GM21576 (cell line): ENCODE measurements at regions not wholly inside any gene's neighbourhood (a gene's known extent, or its start where the extent isn't known, plus 50 kb on each side); places are given as distances from the start of the nearest gene placed in this dataset.

Experiments
- ATAC-seq: cut with Tn5 transposase; IDR thresholded peaks from one replicate; pipeline ENCODE4 v1.9.1; 2021; ENCODE audit warnings: mild to moderate bottlenecking, moderate library complexity; ENCODE audit not compliant: unreplicated experiment

DNA sequence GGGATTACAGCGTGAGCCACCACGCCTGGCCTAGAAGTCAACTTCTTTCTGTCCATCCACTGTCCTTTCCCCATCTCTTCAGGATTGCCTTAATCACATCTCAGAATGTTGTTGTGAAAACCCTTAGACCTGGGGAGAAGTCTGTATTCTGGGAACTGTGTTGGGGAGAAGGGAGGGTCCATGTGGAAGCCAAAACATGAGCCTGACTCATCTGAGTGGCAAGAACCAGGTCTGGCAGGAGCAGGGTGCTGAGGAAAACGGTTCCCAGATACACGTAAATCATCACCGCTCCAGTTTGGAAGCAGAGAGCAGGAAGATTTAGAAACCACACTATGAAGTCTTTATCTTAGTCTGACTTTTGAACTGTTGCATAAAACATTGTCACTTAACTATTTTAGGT is 245.6 kb upstream of the RGS6 start:
- no peak for ATAC-seq

DNA sequence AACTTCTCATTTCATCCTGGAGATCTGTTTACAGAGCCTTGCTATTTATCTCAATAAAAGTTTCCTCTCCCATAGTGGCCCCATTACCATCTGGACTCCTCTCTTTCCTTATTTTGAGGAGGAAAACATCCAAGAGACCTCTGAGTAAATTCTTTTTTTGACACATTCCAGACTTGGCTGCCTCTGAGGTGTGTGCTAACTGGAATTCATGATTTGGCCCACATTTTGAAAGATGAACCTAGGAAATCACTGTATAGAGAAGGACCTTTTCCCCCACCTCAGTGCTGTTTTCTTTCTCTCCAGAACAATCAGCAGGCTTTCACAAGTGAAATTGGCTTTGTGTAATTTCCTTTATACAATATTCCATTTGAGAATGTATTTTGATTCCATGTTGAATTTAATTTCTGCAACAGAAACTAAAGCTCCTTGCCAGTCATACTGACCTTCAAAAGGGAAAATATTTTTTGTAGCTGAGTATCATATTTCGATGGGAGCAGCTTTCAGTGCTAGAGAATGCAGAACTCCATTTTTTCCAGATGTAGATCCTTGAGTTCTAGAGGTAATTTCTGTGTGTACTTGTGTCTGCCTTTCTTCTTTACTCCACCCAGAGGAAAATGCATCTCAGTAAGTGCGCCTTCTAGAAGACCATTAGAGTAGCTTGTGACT is 244.9 kb upstream of the RGS6 start:
- no peak for ATAC-seq

DNA sequence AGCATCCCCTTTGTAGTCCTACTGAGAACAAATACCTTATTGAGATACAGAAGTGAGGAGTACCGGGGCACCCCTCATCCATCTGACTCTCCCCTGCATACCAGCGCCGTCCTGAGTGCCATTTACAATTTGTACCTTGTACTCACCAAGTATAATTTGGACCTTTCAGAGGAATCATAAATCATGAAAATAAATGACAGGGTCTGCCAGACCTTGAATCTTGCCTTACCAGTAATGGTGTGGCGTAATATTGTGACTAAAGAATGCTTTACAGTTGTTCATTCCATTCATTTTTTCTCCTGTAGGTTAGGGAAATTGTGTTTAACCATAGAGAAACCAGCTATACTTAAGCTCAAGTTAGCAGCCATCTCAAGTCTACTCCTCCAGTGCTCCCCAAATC is 243.7 kb upstream of the RGS6 start:
- ATAC-seq = no peak

DNA sequence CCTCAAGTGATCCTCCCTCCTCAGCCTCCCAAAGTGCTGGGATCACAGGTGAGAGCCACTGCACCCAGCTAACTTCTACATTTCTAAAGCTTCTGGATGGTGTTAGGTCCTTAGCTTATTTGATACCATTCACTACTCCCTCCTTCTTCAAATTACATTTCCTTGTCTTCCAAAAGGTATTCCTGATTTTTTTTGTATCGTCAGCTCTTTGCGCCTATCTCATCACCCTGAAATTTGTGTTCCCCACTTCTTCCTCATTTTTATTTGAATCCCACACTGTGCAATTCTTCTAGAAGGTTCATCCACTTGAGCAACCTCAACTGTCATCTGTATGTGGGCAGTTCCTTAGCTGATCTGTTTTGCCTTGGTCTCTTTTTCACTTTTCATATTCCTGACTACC is 241.8 kb upstream of the RGS6 start:
- ATAC-seq = no peak

DNA sequence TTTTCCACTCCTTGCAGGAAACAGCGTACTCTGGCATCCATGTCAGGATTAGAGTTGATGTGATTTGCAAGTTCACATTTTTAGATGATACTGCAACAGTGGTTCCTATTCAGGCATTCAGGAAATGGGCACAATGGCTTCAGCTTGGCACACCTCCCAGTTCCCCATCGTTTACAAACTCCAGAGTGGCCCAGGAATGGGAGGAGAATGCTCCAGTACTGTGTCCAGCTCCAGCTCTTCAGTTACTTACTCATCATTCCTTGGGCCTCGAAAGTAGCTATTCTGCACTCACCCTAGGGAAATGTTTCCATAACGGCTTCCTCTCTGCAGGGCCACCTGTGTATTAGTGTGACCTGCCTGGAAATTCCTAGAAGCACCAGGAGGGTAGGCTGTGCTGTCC is 239.7 kb upstream of the RGS6 start:
- ATAC-seq = no peak

DNA sequence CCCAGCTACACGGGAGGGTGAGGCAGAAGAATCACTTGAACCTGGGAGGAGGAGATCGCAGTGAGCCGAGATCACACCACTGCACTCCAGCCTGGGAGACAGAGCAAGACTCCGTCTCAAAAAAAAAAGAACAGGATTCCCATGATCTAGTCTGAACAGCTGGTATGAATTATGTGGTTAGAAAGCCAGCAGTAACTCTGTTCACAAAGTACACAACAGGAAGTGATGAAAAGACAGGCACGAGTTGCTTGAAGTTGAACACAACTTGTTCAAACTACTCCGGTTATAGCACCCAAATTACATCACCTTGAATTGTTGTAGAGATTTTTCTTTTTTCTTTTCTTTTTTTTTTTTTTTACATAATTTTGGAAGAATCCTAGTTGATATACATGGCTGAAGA is 238.8 kb upstream of the RGS6 start:
- ATAC-seq = no peak

DNA sequence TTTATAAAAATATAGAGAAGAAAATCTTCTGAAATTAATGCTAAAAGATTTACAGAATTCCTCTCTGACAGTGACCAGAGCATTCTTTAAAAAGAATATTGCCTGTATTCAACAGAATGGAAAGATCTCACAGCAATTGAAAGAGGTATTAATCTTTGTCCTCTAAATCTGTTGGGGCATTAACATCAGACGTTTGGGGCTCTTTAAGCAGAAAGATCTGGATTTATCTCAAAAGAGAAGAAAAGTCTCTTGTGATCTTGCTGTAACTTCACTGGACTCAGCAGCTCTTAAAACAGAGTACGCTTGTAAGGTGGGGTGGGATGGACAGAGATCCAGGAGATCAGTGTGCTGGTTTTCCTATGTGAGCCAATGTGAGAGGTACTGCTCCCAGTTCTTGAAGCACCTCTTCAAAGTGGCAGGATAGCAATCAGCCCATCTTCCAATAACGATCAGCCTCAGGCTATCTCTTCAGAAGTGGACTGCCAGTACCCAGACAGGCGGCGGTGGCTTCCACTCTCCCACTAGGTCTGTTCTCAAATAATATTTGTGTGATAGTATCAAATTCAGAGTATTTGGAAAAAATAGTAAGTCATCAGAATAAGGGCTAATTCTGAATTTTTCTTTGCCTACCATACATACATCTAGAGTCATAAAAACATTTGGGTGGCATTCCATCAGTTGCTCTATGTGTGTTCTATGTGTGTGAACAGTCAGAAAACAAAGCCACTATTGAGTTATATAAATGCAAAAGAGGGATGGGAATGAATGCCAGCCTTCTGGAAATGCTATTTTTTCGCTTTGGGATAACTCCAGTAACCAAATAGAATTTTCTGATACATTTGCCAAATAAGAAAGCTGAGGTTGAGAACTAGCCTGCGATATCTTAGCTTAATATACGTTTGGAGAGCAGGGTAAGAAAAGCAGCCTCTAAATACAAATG is 237.4 kb upstream of the RGS6 start:
- no peak for ATAC-seq

DNA sequence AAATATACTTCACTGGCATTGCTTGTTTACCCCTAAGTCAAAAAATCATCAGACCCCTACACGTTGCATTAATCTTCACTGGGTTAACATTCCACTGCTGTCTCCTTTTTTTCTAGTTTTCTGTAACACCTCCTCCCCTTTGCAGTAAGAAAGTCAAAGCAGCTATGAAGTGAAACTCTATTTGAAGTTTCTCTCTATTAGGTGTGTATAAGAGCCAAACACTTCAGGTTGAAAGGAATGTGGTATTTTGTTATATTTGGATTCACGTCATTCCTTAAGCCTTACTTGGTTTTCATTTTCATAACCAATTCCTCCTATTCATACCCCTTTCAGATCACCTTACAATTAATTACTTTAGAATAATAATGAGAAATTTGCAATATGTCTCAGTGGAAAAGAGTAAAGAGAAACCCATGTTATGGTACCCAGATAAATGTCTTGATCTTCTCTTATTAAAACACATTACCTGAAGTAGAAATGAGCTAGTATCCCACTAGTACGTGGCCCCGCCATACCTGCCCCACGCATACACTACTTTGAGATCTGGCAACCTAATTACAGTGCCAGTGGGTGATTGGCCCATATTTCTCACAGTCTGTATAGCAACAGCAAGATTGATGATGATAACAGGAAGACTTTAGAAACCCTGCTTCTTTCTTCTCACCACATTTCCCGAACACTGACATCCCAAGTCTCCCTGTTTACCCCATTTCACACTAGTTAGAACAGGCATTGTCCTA is 236.4 kb upstream of the RGS6 start:
- no peak for ATAC-seq

DNA sequence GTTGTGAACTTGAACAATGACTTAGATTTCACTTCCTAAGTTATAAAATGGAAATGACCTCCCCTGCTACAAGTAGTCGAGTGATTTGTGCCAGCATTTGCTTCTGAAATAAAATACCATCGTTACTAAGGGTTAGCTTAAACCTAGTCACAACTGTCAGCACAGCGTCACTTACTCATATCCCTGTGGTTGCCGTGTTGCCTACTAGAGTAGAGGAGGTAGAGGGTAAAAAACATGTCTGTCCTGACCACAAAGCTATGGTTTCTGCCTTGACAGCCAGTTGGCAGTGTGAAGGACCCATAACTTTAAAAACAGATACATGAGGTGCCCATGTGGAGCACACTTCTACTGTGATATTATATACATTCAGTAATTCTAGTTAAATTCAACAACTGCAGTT is 234.2 kb upstream of the RGS6 start:
- no peak for ATAC-seq

DNA sequence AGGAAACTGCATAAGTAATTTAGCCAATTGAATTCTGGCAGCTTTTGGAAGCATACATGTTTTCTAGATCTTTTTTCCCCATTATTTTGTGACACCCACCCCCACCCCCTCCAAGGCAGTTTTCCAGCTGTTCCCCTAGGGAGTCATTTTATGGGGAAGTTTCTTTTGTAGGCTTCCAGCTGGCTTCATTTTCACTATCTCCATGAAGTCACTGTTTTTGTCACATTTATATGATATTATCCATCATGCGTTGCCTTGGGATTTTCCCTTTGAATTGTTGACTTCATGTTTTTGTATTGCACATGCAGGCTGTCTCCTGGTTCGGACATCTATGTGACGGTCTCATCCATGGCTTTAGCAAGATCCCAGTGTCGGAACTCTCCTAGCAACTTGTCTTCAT is 233.6 kb upstream of the RGS6 start:
- no peak for ATAC-seq

DNA sequence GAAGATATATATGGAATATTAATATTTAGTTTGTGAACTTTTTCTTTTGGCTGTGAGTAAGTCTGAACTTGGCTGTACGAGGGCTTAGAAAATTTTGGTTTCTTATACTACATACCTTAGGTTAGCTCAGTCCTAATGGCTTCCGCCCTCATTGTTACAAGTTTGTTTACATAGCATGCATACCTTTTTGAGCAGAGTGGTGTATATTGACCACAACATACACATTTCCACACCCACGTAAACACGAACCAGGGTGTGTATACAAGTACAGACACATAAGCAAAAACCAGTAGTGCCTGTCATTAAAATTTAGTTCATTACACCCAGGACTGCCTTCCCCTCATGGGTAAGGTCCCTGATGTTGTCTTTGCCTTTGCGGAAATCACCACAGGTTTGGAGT is 230.2 kb upstream of the RGS6 start:
- no peak for ATAC-seq

DNA sequence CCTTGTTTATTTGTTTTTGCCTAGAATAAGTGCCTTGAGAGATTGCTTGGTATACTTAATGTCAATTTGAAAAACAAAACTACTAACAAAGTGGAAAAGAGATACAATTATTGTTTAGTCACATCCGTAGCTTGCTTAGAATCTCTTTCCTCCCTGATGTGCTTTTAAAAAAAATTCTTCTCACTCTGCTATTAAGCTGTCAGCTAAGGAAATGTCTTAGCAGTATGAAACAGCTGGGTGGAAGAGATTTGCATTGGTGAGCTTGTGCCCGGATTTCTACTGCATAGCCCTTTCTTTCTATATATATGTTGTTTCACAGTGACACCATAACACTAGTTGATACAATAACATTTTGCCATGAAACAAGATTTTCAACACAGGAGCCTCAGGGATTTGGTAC is 229.4 kb upstream of the RGS6 start:
- no peak for ATAC-seq

DNA sequence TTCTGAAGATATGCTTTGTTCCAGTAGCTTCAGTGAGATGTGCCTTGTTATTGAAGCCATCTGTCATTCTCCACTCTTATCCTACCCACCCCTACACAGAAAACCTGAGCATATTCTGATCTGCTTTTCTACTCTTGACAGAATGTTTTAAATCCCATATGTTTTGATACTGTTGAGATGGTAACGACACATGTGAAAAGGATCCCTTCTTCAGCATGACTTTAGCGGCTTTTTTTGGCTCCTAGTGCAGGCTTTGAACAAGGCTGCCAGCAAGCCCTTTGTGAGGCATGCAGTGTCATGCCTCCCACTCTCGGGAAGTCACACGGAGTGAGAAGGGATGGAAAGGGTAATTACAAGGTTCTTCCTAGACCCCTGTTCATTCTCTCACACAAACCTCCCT is 228.8 kb upstream of the RGS6 start:
- no peak for ATAC-seq

DNA sequence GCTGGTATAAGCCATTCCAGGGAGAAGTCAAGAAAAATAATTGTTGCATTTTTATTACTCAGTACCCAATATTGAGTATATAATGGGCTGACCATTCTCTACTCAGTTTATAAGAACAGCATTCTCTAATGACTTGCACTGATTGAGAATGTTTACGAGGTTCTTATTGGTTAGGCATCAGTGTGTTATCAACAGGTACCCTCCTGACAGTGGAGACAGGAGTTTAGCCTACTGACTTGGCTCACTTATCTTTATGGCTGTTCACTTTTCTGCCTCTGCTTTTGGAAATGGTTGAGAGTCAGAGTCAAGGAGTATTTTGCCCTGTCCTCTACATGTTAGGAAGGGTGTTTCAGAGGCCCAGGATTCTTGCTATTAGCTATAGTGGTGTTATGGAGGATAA is 228.0 kb upstream of the RGS6 start:
- ATAC-seq = no peak

DNA sequence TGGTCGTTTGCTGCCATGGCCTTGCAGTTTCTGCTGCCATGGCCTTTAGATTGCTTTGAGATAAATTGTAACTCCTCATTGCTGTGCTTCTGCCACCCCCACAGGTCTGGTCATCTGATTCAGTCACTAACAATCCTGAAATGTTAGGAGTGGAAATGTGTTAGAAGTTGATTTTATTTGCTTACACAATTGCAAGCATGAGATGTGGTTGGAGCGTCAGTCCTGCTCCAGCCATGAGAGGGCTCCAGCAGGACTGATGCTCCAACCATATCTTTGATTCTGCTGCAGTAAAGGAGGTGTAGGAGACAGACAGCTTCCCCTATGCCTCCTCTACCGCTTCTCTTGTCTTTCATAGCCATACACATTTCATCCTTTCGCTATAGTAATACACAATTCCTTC is 226.8 kb upstream of the RGS6 start:
- no peak for ATAC-seq

DNA sequence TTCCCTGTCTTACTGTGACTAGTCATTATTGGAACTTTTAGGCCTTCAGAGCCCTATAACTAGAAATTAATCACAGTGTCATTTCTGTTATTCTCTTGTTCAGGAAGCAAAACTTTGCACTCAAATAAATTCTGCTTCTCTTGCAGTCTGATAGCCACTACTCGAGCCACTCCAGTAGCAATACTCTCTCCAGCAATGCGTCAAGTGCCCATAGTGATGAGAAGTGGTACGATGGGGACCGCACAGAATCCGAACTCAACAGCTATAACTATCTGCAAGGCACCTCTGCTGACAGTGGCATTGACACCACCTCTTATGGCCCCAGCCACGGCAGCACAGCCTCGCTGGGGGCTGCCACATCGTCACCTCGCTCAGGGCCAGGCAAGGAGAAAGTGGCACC is 223.2 kb upstream of the RGS6 start:
- ATAC-seq = no peak

DNA sequence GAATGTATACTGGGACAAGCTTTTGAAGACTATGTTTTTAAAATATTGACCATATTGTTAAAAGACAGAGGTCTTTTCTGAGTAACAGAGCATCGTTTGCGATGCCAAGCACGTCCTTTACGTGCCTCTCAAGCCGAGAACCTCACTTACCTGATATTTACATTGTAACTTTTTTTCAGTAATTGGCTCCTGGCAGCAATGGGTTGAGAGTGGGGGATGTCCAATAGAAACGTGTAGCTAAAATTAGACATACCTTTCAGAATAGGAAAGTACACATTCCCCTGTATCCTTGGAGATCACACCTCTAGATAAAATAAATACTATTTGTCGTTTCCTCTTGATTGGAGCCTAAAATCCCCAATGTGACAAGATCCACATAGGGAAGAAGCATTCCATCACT is 222.2 kb upstream of the RGS6 start:
- ATAC-seq = no peak

DNA sequence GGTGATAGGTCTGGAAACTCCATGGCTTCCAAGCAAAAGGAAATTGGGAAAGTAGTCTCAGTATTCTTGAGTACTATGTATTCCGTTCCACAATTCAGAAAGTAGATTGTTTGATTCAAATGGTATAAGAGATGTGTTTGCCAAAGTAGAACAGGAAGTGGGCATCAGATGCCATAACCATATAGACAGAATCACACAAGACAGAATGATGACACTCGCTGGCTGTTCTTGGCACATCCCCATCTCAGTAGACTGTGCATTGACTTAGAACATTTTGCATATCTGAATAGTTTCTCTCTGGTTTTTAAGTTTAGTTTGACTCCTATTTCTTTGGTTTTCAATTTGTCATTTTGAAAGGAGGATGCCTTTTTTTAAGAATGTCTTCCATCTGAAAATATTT is 221.1 kb upstream of the RGS6 start:
- ATAC-seq = no peak

DNA sequence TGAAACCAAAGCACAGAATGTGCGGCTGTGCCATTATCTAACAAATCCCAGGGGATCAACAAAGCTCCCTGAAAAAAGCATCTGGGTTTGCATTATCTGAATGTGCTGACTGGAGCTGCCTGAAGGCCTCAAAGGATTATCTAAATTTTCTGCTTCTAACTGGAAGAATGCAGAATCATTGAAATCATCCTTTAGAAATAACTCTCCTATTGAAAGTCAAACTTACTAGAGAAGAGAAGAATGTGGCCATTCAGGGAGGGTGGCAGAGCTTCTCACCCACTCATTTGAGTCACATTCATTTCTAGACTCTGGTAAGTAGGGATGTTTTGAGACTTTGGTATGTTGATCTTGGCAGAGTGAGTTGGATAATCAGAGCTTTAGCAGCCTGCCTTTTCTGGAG is 220.6 kb upstream of the RGS6 start:
- no peak for ATAC-seq

DNA sequence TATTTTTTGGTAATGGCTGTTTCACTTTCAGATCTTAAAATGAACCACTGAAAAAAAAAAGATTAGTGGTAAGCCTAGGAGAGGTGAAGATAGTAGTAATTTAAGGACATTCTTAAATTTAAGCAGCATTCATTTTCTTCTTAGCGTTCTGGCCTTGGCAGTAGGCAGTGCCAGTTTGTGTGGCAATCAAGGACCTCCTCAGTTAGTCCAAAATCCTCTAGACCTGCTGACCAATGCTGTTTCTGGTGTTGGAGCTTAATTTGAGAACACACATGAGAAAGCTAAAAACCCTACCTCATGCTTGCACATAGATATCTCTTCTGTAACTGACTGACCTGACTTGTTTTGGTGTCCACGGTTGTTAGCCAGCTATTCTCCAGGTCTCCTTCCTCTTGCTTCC is 219.8 kb upstream of the RGS6 start:
- no peak for ATAC-seq

DNA sequence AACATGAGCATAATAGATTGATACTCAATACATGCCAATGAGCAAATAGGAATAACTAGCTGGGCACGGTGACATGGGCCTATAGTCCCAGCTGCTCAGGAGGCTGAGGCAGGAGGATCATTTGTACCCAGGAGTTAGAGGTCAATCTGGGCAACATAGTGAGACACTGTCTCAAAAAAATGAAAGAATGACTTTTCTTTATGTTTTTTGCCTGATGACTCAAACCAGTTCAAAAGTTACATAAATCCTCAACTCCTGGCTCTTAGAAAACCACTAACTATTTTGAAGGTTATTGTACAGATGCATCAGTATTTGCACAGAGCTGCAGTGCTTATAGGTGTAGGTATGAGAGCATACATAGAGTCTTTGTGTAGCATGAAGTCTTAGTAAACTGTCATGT is 219.2 kb upstream of the RGS6 start:
- ATAC-seq = no peak

DNA sequence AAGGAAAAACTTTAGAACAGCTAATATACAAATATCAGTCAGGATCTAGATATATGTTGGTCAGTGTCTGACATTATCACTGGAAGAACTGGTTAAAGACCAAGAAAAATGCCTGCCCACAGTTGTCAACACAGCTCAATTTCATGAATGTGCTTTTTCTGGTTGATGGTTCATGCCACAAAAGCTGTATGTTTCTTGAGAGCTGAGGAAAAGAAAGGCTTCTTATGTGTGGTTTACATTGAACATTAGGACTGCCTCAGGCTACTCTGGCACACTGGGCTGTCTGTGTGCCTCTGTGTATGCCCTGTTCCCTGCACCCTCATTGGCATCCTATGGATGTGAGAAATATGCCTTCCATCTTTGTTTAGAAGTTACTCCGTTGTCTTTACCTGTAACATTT is 218.8 kb upstream of the RGS6 start:
- ATAC-seq = no peak
